GM12891 (cell line): ENCODE measurements at regions not wholly inside any gene's neighbourhood (a gene's known extent, or its start where the extent isn't known, plus 50 kb on each side); places are given as distances from the start of the nearest gene placed in this dataset.
A peak's percentile ranks its signal among the peaks of the same experiment; 100 is the strongest.

ENCODE experiments used
- DNase-seq: peaks from one replicate; pipeline ENCODE4 v3.0.0; 2011; ENCODE audit warnings: low spot score; ENCODE audit not compliant: insufficient read length
- FAIRE-seq: peaks from 2 replicates; lab custom pipeline; 2011; peaks lifted over from hg19 to GRCh38; lab: Jason Lieb, UNC
- PAX5 ChIP-seq: IDR thresholded peaks from 2 replicates; pipeline ENCODE4 v1.6.1; 2011; ENCODE audit warnings: low read length, moderate library complexity, mild to moderate bottlenecking; ENCODE audit not compliant: insufficient read depth, severe bottlenecking
- POLR2A ChIP-seq: IDR thresholded peaks from 2 replicates; pipeline ENCODE4 v1.6.1; 2011; ENCODE audit warnings: low read depth, low read length, control low read depth
- POLR2AphosphoS5 ChIP-seq: IDR thresholded peaks from 2 replicates; pipeline ENCODE4 v1.6.1; 2011; ENCODE audit warnings: low read depth, low read length, control low read depth
- POU2F2 ChIP-seq: IDR thresholded peaks from 2 replicates; pipeline ENCODE4 v1.6.1; 2011; ENCODE audit warnings: low read depth, mild to moderate bottlenecking, control low read depth, low read length, moderate library complexity
- SPI1 ChIP-seq: IDR thresholded peaks from 2 replicates; pipeline ENCODE4 v1.6.1; 2011; ENCODE audit warnings: low read depth, low read length, control low read depth
- TAF1 ChIP-seq: IDR thresholded peaks from 2 replicates; pipeline ENCODE4 v1.6.1; 2011; ENCODE audit warnings: low read depth, low read length, control low read depth

DNA sequence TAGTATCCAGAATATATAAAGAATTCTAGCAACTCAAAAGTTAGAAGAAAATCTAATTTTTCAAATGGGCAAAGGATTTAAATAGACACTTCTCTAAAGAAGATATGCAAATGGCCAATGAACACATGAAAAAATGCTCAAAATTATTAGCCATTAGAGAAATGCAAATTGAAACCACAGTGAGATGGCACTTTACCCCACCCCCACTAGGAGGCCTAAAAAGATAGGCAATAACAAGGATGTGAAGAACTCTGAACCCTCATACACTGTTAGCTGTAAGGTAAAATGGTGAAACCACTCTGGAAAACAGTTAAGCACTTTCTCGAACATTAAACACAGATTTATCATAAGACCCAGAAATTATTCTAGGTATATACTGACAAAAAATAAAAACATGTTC, 71.4 kb upstream of the IRX6 start:
- no peak for TF ChIP-seq TAF1
- no peak for TF ChIP-seq POLR2AphosphoS5
- no peak for TF ChIP-seq POLR2A
- no peak for TF ChIP-seq SPI1
- no peak for TF ChIP-seq POU2F2
- TF ChIP-seq PAX5: no peak
- FAIRE-seq (no peak), DNase-seq (no peak)

DNA sequence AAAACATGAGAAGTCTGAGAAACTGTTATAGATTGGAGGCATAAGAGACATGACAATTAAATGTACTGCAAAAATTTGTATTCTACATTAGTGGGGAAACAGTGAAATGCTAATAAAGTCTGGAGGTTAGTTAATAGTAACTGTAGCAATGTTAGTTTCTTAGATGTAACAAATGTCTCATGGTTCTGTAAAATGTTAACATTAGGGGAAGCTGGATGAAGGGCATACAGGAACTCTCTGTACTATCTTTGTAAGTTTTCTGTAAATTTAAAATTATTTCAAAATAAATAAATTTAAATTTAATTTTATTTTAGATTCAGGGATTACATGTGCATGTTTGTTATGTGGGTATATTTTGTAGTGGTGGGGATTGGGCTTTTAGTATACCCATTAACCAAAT, 70.0 kb upstream of the IRX6 start:
- TF ChIP-seq PAX5 (no peak), POLR2AphosphoS5 (no peak), POLR2A (no peak), SPI1 (no peak)
- no peak for FAIRE-seq
- DNase-seq: no peak

DNA sequence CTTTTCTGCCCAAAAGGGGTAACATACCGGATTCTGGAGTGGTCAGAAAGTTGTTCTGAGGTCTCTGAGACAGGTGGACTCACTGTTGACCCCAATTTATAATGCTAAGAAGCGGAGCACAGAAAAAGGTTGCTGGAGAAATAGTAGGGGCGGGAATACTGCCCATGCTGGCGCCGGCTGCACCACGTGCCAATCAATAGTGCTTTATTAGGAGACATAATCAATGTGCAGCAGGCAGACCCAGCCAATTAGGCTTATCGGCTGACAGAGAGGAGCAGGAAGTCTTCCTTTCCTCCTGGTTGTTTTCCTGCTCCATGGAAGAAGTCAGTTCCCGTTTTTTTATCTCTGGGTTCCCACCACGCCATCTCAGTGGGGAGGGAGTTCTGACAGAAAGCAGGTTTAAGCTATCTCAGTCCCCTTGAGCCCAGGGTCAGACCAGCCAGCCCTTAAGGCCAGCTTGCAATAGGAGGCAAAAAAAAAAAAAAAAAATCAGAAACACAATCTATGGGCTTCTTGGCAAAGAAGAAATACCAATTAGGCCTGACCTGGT, 68.2 kb upstream of the IRX6 start:
- TF ChIP-seq TAF1 (no peak), POLR2A (no peak), POLR2AphosphoS5 (no peak), PAX5 (no peak), SPI1 (no peak), POU2F2 (no peak)
- FAIRE-seq (no peak), DNase-seq (no peak)

DNA sequence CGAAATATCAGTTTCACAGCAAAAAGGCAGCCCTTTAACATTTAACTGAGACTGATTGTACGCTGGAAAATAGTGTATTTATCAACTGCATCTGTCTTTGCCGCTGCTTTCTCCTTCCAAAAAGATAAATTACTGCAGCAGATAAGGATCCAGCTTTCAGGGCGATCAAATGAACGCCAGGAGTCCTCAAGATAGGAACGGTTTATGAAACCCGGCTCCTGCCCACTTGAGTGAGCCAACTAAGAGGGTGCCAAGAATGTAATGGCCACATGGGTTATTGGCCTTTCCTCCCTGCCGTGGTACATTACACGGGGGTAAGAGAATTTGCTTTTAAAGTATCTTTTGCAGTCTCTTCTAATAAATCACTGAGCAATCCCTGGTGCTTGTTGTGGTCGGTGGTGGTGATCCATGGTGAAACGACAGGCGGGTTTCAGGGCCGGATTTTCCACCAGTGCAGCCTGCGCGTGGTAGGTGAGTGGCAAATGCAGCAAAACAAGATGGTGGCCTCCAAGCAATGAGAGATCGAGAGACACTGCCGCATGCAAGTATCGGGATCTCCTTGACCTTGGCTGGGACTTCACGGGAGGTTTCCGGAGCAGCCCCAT, 67.5 kb upstream of the IRX6 start:
- no peak for TF ChIP-seq SPI1
- no peak for TF ChIP-seq POU2F2
- no peak for TF ChIP-seq TAF1
- TF ChIP-seq PAX5: no peak
- TF ChIP-seq POLR2A: no peak
- no peak for TF ChIP-seq POLR2AphosphoS5

DNA sequence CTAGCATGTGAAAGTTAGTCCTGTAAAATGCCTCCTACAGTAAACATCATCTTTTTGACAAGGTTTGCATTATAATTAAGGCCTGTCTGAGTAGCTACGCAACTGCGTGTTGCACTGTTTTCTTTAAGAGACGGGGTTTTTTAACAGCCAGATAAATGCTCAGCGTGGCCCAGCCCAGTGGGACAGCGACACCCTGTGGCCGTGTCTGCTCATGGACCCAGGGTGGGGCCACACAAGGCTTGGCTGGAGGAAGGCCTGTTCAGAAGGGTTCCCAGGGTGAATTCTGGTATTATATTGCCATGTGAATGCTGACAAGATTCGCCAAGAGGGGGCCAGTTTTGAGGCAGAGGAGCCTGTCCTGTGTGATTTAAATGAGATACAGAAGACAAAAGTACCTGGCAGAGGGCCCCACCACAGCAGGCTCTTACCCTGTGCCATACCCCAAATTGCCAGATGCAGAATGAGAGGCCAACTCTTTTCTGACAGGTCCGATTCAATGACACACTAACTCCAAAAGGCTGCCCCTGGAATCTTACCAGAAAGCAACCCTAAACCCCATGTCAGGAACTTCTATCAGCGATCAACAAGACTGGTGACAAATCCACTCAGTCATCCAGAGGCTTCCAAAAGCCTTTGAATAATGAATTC, 65.9 kb upstream of the IRX6 start:
- TF ChIP-seq TAF1: no peak
- no peak for TF ChIP-seq POLR2AphosphoS5
- TF ChIP-seq SPI1: no peak
- no peak for TF ChIP-seq POLR2A
- no peak for TF ChIP-seq POU2F2
- TF ChIP-seq PAX5: no peak
- DNase-seq (peak; percentile 33), FAIRE-seq (no peak)

More for the DNA sequence above, 67.5 kb upstream of the IRX6 start:
- FAIRE-seq: no peak
- DNase-seq: no peak

DNA sequence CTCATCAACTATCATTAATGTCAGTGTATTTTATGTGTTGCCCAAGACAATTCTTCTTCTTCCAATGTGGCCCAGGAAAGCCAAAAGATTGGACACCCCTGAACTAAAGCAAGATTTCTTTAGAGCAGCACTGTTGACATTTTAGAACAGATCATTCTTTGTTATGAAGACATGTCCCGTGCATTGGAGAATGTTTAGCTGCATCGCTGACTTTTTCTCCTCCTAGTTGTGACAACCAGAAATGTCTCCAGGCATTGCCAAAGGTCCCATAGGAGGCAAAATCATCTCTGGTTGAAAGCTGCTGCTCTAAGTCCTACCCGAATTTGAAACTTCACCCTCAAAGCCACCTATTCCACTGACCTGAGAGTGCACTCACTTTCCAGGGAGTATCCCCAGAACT, 62.7 kb upstream of the IRX6 start:
- FAIRE-seq (no peak), DNase-seq (no peak)
- TF ChIP-seq TAF1: no peak

DNA sequence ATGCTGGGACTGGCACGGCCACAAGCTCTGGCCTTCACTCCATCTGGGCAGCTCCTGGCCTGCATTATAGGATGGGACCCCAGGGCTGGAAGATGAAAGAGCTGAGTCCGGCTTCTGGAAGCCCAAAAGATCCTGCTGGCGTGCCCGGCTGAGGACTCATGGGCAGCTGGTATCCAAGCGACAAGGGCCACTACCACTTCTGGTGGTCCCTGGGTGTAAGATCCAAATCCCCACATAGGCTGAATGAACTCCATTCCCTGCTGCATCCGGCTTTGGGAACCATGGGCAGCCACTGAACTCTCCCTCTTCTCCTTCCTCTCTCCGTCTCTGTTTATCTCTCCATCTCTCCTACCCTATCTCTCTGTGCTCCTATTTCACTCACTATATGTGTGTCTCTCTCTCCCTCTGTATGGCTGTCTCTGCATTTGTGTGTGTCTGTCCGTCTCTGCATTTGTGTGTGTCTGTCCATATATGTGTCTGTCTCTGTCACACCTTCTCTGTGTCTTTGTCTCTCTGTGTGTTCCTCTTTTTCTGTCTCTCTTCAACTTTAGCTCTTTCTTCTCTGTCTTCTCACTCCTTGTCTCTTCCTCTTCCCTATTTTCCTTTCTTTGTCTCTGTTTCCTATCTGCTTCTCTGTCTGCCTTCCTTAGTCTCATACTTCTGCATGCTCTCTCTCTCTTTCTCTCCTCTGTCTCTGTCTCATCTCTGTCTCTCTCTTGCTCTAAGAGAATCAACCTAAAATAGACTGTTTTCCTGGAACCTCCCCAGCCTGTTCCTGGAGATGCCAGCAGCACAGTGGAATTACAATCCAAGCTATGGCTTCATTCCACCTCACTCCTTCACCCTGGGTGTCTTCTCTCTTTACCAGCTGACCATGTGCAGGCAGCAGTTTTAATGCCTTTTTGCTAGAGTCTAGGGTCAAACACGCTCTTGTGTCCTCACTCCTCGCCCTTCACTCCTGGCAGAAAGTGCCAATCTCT, 60.4 kb upstream of the IRX6 start:
- TF ChIP-seq POLR2AphosphoS5 (no peak), TAF1 (no peak), POU2F2 (no peak), POLR2A (no peak), PAX5 (no peak), SPI1 (no peak)
- DNase-seq (no peak), FAIRE-seq (no peak)

DNA sequence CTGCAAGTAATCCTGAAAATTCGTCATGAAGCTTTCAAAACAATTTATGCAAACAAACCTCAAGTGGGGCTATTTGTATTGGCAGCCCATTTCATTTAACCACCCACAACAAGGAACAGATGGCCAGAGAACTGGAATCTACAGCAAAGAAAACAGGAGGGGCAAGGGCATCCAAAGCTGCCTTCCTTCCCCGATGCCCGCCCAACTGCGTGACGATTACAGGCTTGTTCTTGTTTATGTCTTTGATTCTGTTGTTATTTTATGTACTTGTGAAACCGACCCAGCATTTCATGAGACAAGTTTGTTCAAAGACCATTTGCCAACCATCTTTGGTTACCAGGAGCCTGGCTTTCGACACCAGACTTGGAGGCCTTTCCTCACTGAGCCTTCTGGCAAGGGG, 59.1 kb upstream of the IRX6 start:
- FAIRE-seq (no peak), DNase-seq (no peak)
- TF ChIP-seq TAF1: no peak
- no peak for TF ChIP-seq SPI1
- TF ChIP-seq POU2F2: no peak
- TF ChIP-seq POLR2A: no peak
- no peak for TF ChIP-seq POLR2AphosphoS5
- no peak for TF ChIP-seq PAX5

DNA sequence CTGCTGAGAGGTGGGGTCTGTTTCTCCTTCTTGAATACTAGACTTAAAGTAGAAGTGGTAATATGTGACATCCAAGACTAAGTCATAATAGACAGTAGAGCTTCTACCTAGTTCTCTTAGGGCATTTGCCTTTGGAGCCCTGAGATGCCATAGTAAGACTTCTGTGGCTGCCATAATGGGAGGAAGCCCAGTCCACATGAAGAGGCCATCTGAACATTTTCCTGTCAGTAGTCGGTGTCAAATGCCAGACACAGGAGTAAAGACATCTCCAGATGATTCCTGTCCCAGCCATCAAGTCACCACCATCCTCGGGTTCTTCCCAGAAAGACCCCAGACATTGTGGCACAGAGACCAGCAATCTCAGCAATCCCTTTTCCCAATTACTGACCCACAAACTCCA, 58.1 kb upstream of the IRX6 start:
- FAIRE-seq (no peak), DNase-seq (no peak)
- TF ChIP-seq POLR2A: no peak

DNA sequence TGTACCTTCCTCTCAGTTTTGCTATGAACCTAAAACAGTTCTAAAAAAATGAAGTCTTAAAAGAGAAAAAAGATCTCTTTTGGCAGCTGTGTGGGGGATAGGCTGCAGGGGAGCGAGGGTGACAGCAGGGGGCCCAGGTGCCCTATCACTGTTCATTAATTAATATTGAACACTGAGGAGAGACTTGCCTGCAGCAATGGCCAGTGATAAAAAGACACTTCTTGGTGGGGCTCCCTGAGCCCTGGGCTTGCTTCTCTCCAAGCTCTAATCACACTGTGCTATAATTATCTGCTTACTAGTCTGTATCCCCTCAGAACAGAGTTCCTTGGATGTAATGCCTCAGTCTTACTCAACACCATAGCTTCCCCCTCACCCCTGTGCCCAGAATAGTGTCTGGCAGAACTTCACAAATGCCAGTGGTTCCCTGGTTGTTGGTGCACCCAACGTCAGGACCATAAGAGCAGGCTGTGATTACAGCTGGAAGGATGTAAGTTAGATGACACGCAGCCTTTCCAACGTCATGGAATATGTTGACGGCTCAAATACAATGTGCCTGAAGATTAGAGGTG, 52.0 kb upstream of the IRX6 start:
- DNase-seq: no peak
- TF ChIP-seq POLR2A (no peak), POU2F2 (no peak)
- no peak for FAIRE-seq
